ENCODE measurements at regions not wholly inside any gene's neighbourhood (a gene's known extent, or its start where the extent isn't known, plus 50 kb on each side); places are given as distances from the start of the nearest gene placed in this dataset.
"Not testable (repeated sequence)": the region's sequence is repeated elsewhere in the genome, so short reads cannot be mapped to it uniquely, and the experiment has no call there.

GRCh38 chr9:95710446-95710845 lies 165.0 kb upstream of the ERCC6L2 start:
- intact Hi-C loops (cut with DNase I): no loop called here
- no peak overlapping the region for H3K27ac ChIP-seq
- no peaks in the 10 kb centered on the region for H3K9me3 ChIP-seq
- TF ChIP-seq, protein P1, sequence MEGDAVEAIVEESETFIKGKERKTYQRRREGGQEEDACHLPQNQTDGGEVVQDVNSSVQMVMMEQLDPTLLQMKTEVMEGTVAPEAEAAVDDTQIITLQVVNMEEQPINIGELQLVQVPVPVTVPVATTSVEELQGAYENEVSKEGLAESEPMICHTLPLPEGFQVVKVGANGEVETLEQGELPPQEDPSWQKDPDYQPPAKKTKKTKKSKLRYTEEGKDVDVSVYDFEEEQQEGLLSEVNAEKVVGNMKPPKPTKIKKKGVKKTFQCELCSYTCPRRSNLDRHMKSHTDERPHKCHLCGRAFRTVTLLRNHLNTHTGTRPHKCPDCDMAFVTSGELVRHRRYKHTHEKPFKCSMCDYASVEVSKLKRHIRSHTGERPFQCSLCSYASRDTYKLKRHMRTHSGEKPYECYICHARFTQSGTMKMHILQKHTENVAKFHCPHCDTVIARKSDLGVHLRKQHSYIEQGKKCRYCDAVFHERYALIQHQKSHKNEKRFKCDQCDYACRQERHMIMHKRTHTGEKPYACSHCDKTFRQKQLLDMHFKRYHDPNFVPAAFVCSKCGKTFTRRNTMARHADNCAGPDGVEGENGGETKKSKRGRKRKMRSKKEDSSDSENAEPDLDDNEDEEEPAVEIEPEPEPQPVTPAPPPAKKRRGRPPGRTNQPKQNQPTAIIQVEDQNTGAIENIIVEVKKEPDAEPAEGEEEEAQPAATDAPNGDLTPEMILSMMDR (IDR thresholded peaks at IDR 0.05): no peak
- no peaks in the 10 kb centered on the region for H3K4me1 ChIP-seq
- H3K27me3 ChIP-seq (ENCODE audit: insufficient read depth in 3 of 3, low read length in 2 of 3): peaks cover 0 to 2% (median 0%) of the 10 kb centered on the region in 3 donors
- ATAC-seq (no peak), DNase-seq (no peak)
- 83 to 85% (median 85%) methylated on average over 8 of the region's 8 CpGs for WGBS, 3 donors
- no peak overlapping the region for H3K4me3 ChIP-seq
- H3K36me3 ChIP-seq (ENCODE audit: insufficient read depth in 1 of 2, low read depth in 1 of 2): no peaks in the 10 kb centered on the region

DNA sequence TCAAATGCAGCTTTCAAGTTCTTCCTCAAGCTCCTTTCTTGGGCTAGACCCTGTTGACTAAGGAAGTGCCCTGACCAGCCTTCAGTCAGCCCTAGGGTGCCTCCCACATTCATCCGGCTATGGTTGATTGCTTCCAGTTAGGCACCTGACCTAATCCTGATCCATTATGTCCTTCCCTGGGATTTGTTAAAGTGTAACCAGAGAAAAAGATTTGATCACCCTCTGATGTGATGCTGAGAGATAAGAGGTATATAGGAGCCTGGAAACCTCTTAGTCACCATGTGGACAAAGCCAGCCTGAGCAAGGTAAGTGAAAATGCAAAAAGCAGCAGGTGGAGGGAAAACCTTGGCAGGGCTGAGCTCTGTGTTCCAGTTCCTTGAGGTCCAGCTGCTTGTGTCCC lies 178.8 kb upstream of the ERCC6L2 start:
- ATAC-seq: no peak
- TF ChIP-seq, protein P1 (IDR thresholded peaks at IDR 0.05): no peak
- H3K9me3 ChIP-seq: no peaks in the 10 kb centered on the region
- H3K4me1 ChIP-seq: no peaks in the 10 kb centered on the region
- no peak overlapping the region for H3K4me3 ChIP-seq
- H3K27ac ChIP-seq: no peak overlapping the region
- no peaks in the 10 kb centered on the region for H3K27me3 ChIP-seq (ENCODE audit: insufficient read depth in 3 of 3, low read length in 2 of 3)
- no peak for DNase-seq
- intact Hi-C loops (cut with DNase I): no loop called here
- 74 to 83% (median 79%) methylated on average over 1 of the region's 1 CpG for WGBS, 3 donors
- H3K36me3 ChIP-seq (ENCODE audit: insufficient read depth in 1 of 2, low read depth in 1 of 2): no peaks in the 10 kb centered on the region

DNA sequence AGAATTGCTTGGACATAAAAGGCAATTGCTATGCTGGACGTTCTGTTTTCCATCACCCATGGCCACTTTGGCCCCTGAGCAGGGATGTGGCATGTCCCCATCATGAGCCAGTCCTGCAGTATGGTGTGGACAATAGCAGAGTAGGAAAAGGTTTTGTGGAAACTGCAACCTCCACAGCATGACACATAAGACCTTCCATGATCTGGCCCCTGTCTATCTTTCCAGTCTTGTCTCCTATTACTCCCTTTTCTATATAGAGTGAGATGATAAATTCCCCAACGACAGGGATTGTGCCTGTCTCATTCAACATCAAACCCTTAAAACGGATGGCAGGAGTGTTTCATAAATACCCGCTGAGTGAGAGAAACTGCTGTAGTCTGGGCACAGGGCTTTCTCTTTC lies 174.7 kb upstream of the PTCH1 start:
- TF ChIP-seq, protein P1 (IDR thresholded peaks at IDR 0.05): no peak
- no peaks in the 10 kb centered on the region for H3K27me3 ChIP-seq (ENCODE audit: insufficient read depth in 3 of 3, low read length in 2 of 3)
- DNase-seq: no peak

GRCh38 chr9:95689669-95690068 lies 172.9 kb upstream of the PTCH1 start:
- Histone ChIP-seq H3K9me3 (no peaks in the 10 kb centered on the region), H3K36me3 (ENCODE audit: insufficient read depth in 1 of 2, low read depth in 1 of 2) (no peaks in the 10 kb centered on the region), H3K4me1 (no peaks in the 10 kb centered on the region), H3K27me3 (ENCODE audit: insufficient read depth in 3 of 3, low read length in 2 of 3) (no peaks in the 10 kb centered on the region), H3K27ac (no peak overlapping the region), H3K4me3 (no peak overlapping the region)
- intact Hi-C loops (cut with DNase I): no loop called here
- DNase-seq (no peak), ATAC-seq (no peak)
- TF ChIP-seq, protein P1 (IDR thresholded peaks at IDR 0.05): no peak
- WGBS, 3 donors: 83 to 85% (median 84%) methylated on average over 2 of the region's 2 CpGs

More for the DNA sequence above, 174.7 kb upstream of the PTCH1 start:
- Histone ChIP-seq H3K27ac (no peak overlapping the region), H3K4me3 (no peak overlapping the region), H3K9me3 (no peaks in the 10 kb centered on the region), H3K36me3 (ENCODE audit: insufficient read depth in 1 of 2, low read depth in 1 of 2) (no peaks in the 10 kb centered on the region), H3K4me1 (no peaks in the 10 kb centered on the region)
- intact Hi-C loops (cut with DNase I): no loop called here
- ATAC-seq: no peak
- 73 to 89% (median 79%) methylated on average over 4 of the region's 4 CpGs for WGBS, 3 donors

GRCh38 chr9:95684516-95684915 lies 167.7 kb upstream of the PTCH1 start:
- Histone ChIP-seq H3K4me1 (no peaks in the 10 kb centered on the region), H3K9me3 (no peaks in the 10 kb centered on the region), H3K4me3 (no peak overlapping the region), H3K36me3 (ENCODE audit: insufficient read depth in 1 of 2, low read depth in 1 of 2) (no peaks in the 10 kb centered on the region), H3K27me3 (ENCODE audit: insufficient read depth in 3 of 3, low read length in 2 of 3) (peaks cover 0 to 3% (median 0%) of the 10 kb centered on the region in 3 donors), H3K27ac (no peak overlapping the region)
- 89 to 92% (median 91%) methylated on average over 2 of the region's 2 CpGs for WGBS, 3 donors
- no peak for DNase-seq
- TF ChIP-seq, protein P1 (IDR thresholded peaks at IDR 0.05): no peak
- no peak for ATAC-seq
- intact Hi-C loops (cut with DNase I): no loop called here

- H3K4me1 ChIP-seq; H3K27me3 ChIP-seq (ENCODE audit: insufficient read depth in 3 of 3, low read length in 2 of 3); DNase-seq; H3K36me3 ChIP-seq (ENCODE audit: insufficient read depth in 1 of 2, low read depth in 1 of 2); ATAC-seq; H3K27ac ChIP-seq; H3K4me3 ChIP-seq; H3K9me3 ChIP-seq; intact Hi-C loops (cut with DNase I): not testable (repeated sequence)
- 89 to 99% (median 94%) methylated on average over 24 to 26 of the region's 26 CpGs for WGBS, 3 donors
Measured at GRCh38 chr9:95680306-95680705, 163.5 kb upstream of the PTCH1 start.
